IMR-90 (cell line): ENCODE measurements at regions not wholly inside any gene's neighbourhood (a gene's known extent, or its start where the extent isn't known, plus 50 kb on each side); places are given as distances from the start of the nearest gene placed in this dataset.

Experiments
- BHLHE40 ChIP-seq: fragments of 150-350 bp; IDR thresholded peaks from 2 replicates; pipeline ENCODE4 v1.6.1; 2016; ENCODE audit warnings: mild to moderate bottlenecking, low read depth, low read length
- CEBPB ChIP-seq: IDR thresholded peaks from 2 replicates; pipeline ENCODE4 v1.6.1; 2012; ENCODE audit warnings: low read depth, low read length, improper control_type of control experiment
- CHD1 ChIP-seq: IDR thresholded peaks from 2 replicates; pipeline ENCODE4 v1.6.1; 2012; ENCODE audit warnings: low read depth, low read length, improper control_type of control experiment
- CTCF ChIP-seq: conservative IDR thresholded peaks from 2 replicates; pipeline ENCODE4 v1.5.1; 2012; ENCODE audit warnings: mild to moderate bottlenecking, low read depth, low read length, improper control_type of control experiment
- FOS ChIP-seq: fragments of 150-350 bp; IDR thresholded peaks from 2 replicates; pipeline ENCODE4 v1.6.1; 2016; ENCODE audit warnings: low read depth, low read length
- MAFK ChIP-seq: IDR thresholded peaks from 2 replicates; pipeline ENCODE4 v1.6.1; 2012; ENCODE audit warnings: low read depth, low read length, improper control_type of control experiment
- MAZ ChIP-seq: IDR thresholded peaks from 2 replicates; pipeline ENCODE4 v1.6.1; 2012; ENCODE audit warnings: low read depth, mild to moderate bottlenecking, low read length, improper control_type of control experiment, moderate library complexity, borderline replicate concordance
- MXI1 ChIP-seq: IDR thresholded peaks from 2 replicates; pipeline ENCODE4 v1.6.1; 2012; ENCODE audit warnings: low read depth, mild to moderate bottlenecking, low read length, moderate library complexity, borderline replicate concordance
- POLR2A ChIP-seq: IDR thresholded peaks from 2 replicates; pipeline ENCODE4 v1.6.1; 2012; ENCODE audit warnings: mild to moderate bottlenecking, low read depth, low read length
- RAD21 ChIP-seq: IDR thresholded peaks from 2 replicates; pipeline ENCODE4 v1.6.1; 2012; ENCODE audit warnings: low read length, improper control_type of control experiment
- RCOR1 ChIP-seq: IDR thresholded peaks from 2 replicates; pipeline ENCODE4 v1.6.1; 2012; ENCODE audit warnings: mild to moderate bottlenecking, low read length, improper control_type of control experiment; ENCODE audit not compliant: insufficient replicate concordance
- RFX5 ChIP-seq: IDR thresholded peaks from 2 replicates; pipeline ENCODE4 v1.8.0; 2012; ENCODE audit warnings: low read depth, mild to moderate bottlenecking, low read length, moderate library complexity
- SMC3 ChIP-seq: fragments of 150-350 bp; IDR thresholded peaks from 2 replicates; pipeline ENCODE4 v1.6.1; 2016; ENCODE audit warnings: low read depth, mild to moderate bottlenecking, antibody characterized with exemption, low read length, moderate library complexity
- USF2 ChIP-seq: fragments of 150-350 bp; IDR thresholded peaks from 2 replicates; pipeline ENCODE4 v1.6.1; 2017; ENCODE audit warnings: mild to moderate bottlenecking, antibody characterized with exemption, low read length, low read depth

GRCh38 chr17:34521955-34522354 lies 57.4 kb upstream of the TMEM132E start:
- TF ChIP-seq CTCF (no peak), POLR2A (no peak), BHLHE40 (no peak), MAZ (no peak), RAD21 (no peak), RFX5 (no peak), MAFK (no peak), CHD1 (no peak), CEBPB (no peak), SMC3 (no peak), MXI1 (no peak), USF2 (no peak), RCOR1 (no peak), FOS (no peak)
